H9 (cell line): ENCODE measurements at regions not wholly inside any gene's neighbourhood (a gene's known extent, or its start where the extent isn't known, plus 50 kb on each side); places are given as distances from the start of the nearest gene placed in this dataset.

ENCODE experiments used
- DNase-seq: peaks from one replicate; pipeline ENCODE4 v3.0.0-alpha.2; 2017
- H2AFZ ChIP-seq: one replicate; pipeline ENCODE4 v1.6.1; 2013; ENCODE audit warnings: mild to moderate bottlenecking, low read length, control low read depth, moderate library complexity
- H2AK5ac ChIP-seq: 2 replicates; pipeline ENCODE4 v1.6.1; 2013; ENCODE audit warnings: low read length, control low read depth, mixed read lengths; ENCODE audit not compliant: insufficient read length
- H2BK120ac ChIP-seq: one replicate; pipeline ENCODE4 v1.6.1; 2013; ENCODE audit warnings: low read depth, mild to moderate bottlenecking, low read length, control low read depth, inconsistent platforms; ENCODE audit not compliant: poor library complexity, severe bottlenecking
- H2BK12ac ChIP-seq: 2 replicates; pipeline ENCODE4 v1.6.1; 2013; ENCODE audit warnings: low read length, control low read depth, mixed read lengths, low read depth; ENCODE audit not compliant: insufficient read length
- H2BK15ac ChIP-seq: 2 replicates; pipeline ENCODE4 v1.6.1; 2013; ENCODE audit warnings: low read depth, low read length, control low read depth
- H2BK20ac ChIP-seq: one replicate; pipeline ENCODE4 v1.6.1; 2013; ENCODE audit warnings: low read depth, mild to moderate bottlenecking, low read length, control low read depth, inconsistent platforms; ENCODE audit not compliant: poor library complexity, severe bottlenecking
- H2BK5ac ChIP-seq: 2 replicates; pipeline ENCODE4 v1.6.1; 2013; ENCODE audit warnings: low read length, control low read depth, mixed read lengths; ENCODE audit not compliant: insufficient read length
- H3K14ac ChIP-seq: 2 replicates; pipeline ENCODE4 v1.6.1; 2013; ENCODE audit warnings: low read length, control low read depth; ENCODE audit not compliant: insufficient read depth
- H3K18ac ChIP-seq: 2 replicates; pipeline ENCODE4 v1.6.1; 2013; ENCODE audit warnings: low read depth, mild to moderate bottlenecking, mixed read lengths, low read length, control low read depth; ENCODE audit not compliant: insufficient read length
- H3K23ac ChIP-seq: 2 replicates; pipeline ENCODE4 v1.6.1; 2013; ENCODE audit warnings: low read length, control low read depth, mixed read lengths, low read depth; ENCODE audit not compliant: insufficient read length
- H3K23me2 ChIP-seq: 2 replicates; pipeline ENCODE4 v1.6.1; 2013; ENCODE audit warnings: low read depth, mild to moderate bottlenecking, mixed read lengths, low read length, control low read depth; ENCODE audit not compliant: insufficient read length, poor library complexity, severe bottlenecking
- H3K27ac ChIP-seq: 2 replicates; pipeline ENCODE4 v1.5.1; 2013; ENCODE audit warnings: low read length, control low read depth, mixed read lengths, low read depth; ENCODE audit not compliant: insufficient read length
- H3K27me3 ChIP-seq: 2 replicates; pipeline ENCODE4 v1.6.1; 2013; ENCODE audit warnings: low read length, control low read depth, inconsistent platforms; ENCODE audit not compliant: insufficient read depth
- H3K4ac ChIP-seq: 2 replicates; pipeline ENCODE4 v1.6.1; 2013; ENCODE audit warnings: low read depth, mild to moderate bottlenecking, control low read depth, inconsistent platforms, low read length, moderate library complexity
- H3K4me1 ChIP-seq: 2 replicates; pipeline ENCODE4 v1.6.1; 2013; ENCODE audit warnings: low read length, control low read depth, inconsistent platforms; ENCODE audit not compliant: insufficient read depth
- H3K4me2 ChIP-seq: 2 replicates; pipeline ENCODE4 v1.6.1; 2013; ENCODE audit warnings: low read length, control low read depth, mixed read lengths; ENCODE audit not compliant: insufficient read length, insufficient read depth
- H3K56ac ChIP-seq: 2 replicates; pipeline ENCODE4 v1.6.1; 2013; ENCODE audit warnings: low read depth, mild to moderate bottlenecking, mixed read lengths, low read length, control low read depth; ENCODE audit not compliant: insufficient read length
- H3K79me1 ChIP-seq: 2 replicates; pipeline ENCODE4 v1.6.1; 2013; ENCODE audit warnings: low read depth, mild to moderate bottlenecking, moderate library complexity, low read length, control low read depth, inconsistent platforms; ENCODE audit not compliant: insufficient read depth, poor library complexity, severe bottlenecking
- H3K79me2 ChIP-seq: 2 replicates; pipeline ENCODE4 v1.6.1; 2013; ENCODE audit warnings: low read length, control low read depth, inconsistent platforms; ENCODE audit not compliant: insufficient read depth
- H3K9ac ChIP-seq: 2 replicates; pipeline ENCODE4 v1.6.1; 2013; ENCODE audit warnings: low read length, control low read depth, mixed read lengths; ENCODE audit not compliant: insufficient read length; ENCODE audit errors: extremely low read depth
- H3K9me3 ChIP-seq: one replicate; pipeline ENCODE4 v1.6.1; 2013; ENCODE audit warnings: low read depth, low read length, inconsistent platforms; ENCODE audit not compliant: control insufficient read depth
- H3T11ph ChIP-seq: one replicate; pipeline ENCODE4 v1.6.1; 2013; ENCODE audit warnings: mild to moderate bottlenecking, low read length, control low read depth, inconsistent platforms
- H4K20me1 ChIP-seq: one replicate; pipeline ENCODE4 v1.6.1; 2013; ENCODE audit not compliant: control insufficient read depth, insufficient read length, insufficient read depth
- H4K5ac ChIP-seq: 2 replicates; pipeline ENCODE4 v1.6.1; 2013; ENCODE audit warnings: low read depth, mild to moderate bottlenecking, mixed read lengths, low read length, control low read depth; ENCODE audit not compliant: insufficient read length
- H4K8ac ChIP-seq: replicated peaks from 2 replicates; pipeline ENCODE4 v1.6.1; 2013; ENCODE audit warnings: low read length, control low read depth, mixed read lengths, low read depth; ENCODE audit not compliant: insufficient read length
- H4K91ac ChIP-seq: 2 replicates; pipeline ENCODE4 v1.6.1; 2013; ENCODE audit warnings: low read depth, mild to moderate bottlenecking, moderate library complexity, mixed read lengths, low read length, control low read depth; ENCODE audit not compliant: insufficient read length
- H3K27ac Mint-ChIP-seq, 3 experiments: 2 replicates in 2 of 3; 3 replicates in 1 of 3; pipeline ENCODE4 v1.8.0; 2020 to 2021; ENCODE audit warnings: mixed read lengths in 3 of 3, mild to moderate bottlenecking in 1 of 3, moderate library complexity in 1 of 3
- H3K27me3 Mint-ChIP-seq: 2 replicates; pipeline ENCODE4 v1.8.0; 2021; ENCODE audit warnings: low read depth, mild to moderate bottlenecking, moderate library complexity, mixed read lengths
- H3K36me3 Mint-ChIP-seq, 3 experiments: 2 replicates in 2 of 3; 3 replicates in 1 of 3; pipeline ENCODE4 v1.8.0; 2020 to 2021; ENCODE audit warnings: low read depth in 3 of 3, mixed read lengths in 3 of 3; ENCODE audit not compliant: insufficient read depth in 1 of 3
- H3K4me1 Mint-ChIP-seq, 2 experiments: 2 replicates each; pipeline ENCODE4 v1.8.0; 2020; ENCODE audit warnings: mixed read lengths in 2 of 2
- H3K4me3 Mint-ChIP-seq, 2 experiments: 2 replicates in 1 of 2; 3 replicates in 1 of 2; pipeline ENCODE4 v1.8.0; 2020 to 2021; ENCODE audit warnings: mild to moderate bottlenecking in 2 of 2, mixed read lengths in 2 of 2, moderate library complexity in 1 of 2
- H3K9me3 Mint-ChIP-seq, 2 experiments: 2 replicates in 1 of 2; 3 replicates in 1 of 2; pipeline ENCODE4 v1.8.0; 2020; ENCODE audit warnings: mild to moderate bottlenecking in 2 of 2, mixed read lengths in 2 of 2, moderate library complexity in 1 of 2
- WGBS: extraction: QIAGEN DNeasy Blood & Tissue Kit; methylation state at CpG from one replicate; pipeline ENCODE4 v1.1.7; 2013; ENCODE audit warnings: missing lambda C conversion rate, low lambda C conversion rate, mixed read lengths; ENCODE audit not compliant: insufficient read length; ENCODE audit errors: extremely low coverage; 5-methylcytosine and 5-hydroxymethylcytosine counted together
- TF ChIP-seq, protein P1 (sequence below): fragments of 200-600 bp; sonication (generic); conservative IDR thresholded peaks from 3 replicates; pipeline ENCODE4 v1.8.0; 2021; ENCODE audit warnings: antibody characterized with exemption, mild to moderate bottlenecking

DNA sequence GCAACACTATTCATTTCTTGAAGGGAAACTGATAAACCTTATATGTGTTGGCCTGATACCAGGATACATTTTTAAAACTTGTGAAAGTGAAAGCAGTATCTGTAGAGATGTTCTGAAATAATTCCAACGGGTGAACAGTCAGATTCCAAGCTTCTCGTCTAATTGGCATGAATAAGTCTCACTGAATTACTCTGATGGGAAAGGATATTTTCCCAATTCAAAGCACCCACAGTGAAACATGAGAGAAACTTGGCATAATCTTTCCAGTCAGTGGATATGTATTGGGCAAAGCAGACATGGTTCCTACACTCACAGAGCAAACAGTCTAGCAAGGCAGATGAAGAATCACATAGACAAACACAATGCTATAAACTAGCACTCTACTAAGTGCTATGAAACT lies 413.1 kb downstream of the MED13L start:
- H3K23me2 ChIP-seq: no peaks in the 10 kb centered on the region
- H3K4me1 Mint-ChIP-seq: peaks cover 10 to 16% of the 10 kb centered on the region in 2 experiments
- no peak overlapping the region for H4K8ac ChIP-seq
- no peak overlapping the region for H4K91ac ChIP-seq
- no peaks in the 10 kb centered on the region for H3K79me1 ChIP-seq
- no peaks in the 10 kb centered on the region for H3K79me2 ChIP-seq
- H4K5ac ChIP-seq: no peak overlapping the region
- no peak overlapping the region for H2BK5ac ChIP-seq
- H3K23ac ChIP-seq: no peak overlapping the region
- no peaks in the 10 kb centered on the region for H3K9me3 Mint-ChIP-seq
- WGBS: no CpG with 5 or more reads among the region's 2 CpGs
- no peak overlapping the region for H2BK120ac ChIP-seq
- H3K27me3 ChIP-seq: no peaks in the 10 kb centered on the region; the same call in 1 of the 2 replicates
- H3K18ac ChIP-seq: no peak overlapping the region
- H3K27ac ChIP-seq: no peak overlapping the region
- H3K4me3 Mint-ChIP-seq: no peak overlapping the region
- no peak overlapping the region for H3K56ac ChIP-seq
- H2BK12ac ChIP-seq: no peak overlapping the region
- H2AK5ac ChIP-seq: no peak overlapping the region
- H4K20me1 ChIP-seq: no peaks in the 10 kb centered on the region
- no peak overlapping the region for H3K9ac ChIP-seq
- no peaks in the 10 kb centered on the region for H3K36me3 Mint-ChIP-seq
- H3K9me3 ChIP-seq: no peaks in the 10 kb centered on the region
- no peak for DNase-seq
- TF ChIP-seq, protein P1, sequence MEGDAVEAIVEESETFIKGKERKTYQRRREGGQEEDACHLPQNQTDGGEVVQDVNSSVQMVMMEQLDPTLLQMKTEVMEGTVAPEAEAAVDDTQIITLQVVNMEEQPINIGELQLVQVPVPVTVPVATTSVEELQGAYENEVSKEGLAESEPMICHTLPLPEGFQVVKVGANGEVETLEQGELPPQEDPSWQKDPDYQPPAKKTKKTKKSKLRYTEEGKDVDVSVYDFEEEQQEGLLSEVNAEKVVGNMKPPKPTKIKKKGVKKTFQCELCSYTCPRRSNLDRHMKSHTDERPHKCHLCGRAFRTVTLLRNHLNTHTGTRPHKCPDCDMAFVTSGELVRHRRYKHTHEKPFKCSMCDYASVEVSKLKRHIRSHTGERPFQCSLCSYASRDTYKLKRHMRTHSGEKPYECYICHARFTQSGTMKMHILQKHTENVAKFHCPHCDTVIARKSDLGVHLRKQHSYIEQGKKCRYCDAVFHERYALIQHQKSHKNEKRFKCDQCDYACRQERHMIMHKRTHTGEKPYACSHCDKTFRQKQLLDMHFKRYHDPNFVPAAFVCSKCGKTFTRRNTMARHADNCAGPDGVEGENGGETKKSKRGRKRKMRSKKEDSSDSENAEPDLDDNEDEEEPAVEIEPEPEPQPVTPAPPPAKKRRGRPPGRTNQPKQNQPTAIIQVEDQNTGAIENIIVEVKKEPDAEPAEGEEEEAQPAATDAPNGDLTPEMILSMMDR: no peak
- H2AFZ ChIP-seq: no peak overlapping the region
- peaks cover 4% of the 10 kb centered on the region for H3K27me3 Mint-ChIP-seq
- no peak overlapping the region for H3K4me2 ChIP-seq
- no peak overlapping the region for H3K27ac Mint-ChIP-seq
- H2BK15ac ChIP-seq: no peak overlapping the region
- no peaks in the 10 kb centered on the region; the same call in 1 of the 2 replicates for H3K4me1 ChIP-seq
- H3K14ac ChIP-seq: no peak overlapping the region
- no peak overlapping the region for H3T11ph ChIP-seq
- H3K4ac ChIP-seq: no peak overlapping the region
- no peak overlapping the region for H2BK20ac ChIP-seq
